Gastrocnemius medialis (tissue), 4 donors: ENCODE measurements at regions not wholly inside any gene's neighbourhood (a gene's known extent, or its start where the extent isn't known, plus 50 kb on each side); places are given as distances from the start of the nearest gene placed in this dataset.

Experiments
- ATAC-seq, 2 donors: fragments of 150-250 bp; one replicate each; pipeline ENCODE4 v1.9.1; 2016
- DNase-seq, 2 donors: peaks; one replicate each; pipeline ENCODE4 v3.0.0-alpha.2; 2019
- H3K27ac ChIP-seq, 4 donors: fragments of 200-600 bp; sonication (generic); 1 replicate in 1 of 4; 2 replicates in 3 of 4; pipeline ENCODE4 v1.5.1; 2016 to 2018; ENCODE audit warnings: mild to moderate bottlenecking in 2 of 4, moderate library complexity in 1 of 4
- H3K27me3 ChIP-seq, 3 donors: fragments of 200-600 bp; sonication (generic) in 2 of 3; 1 replicate in 1 of 3; 2 replicates in 2 of 3; pipeline versions ENCODE4 v1.5.1 to v1.6.0; 2016 to 2019; ENCODE audit warnings: mild to moderate bottlenecking in 1 of 3, moderate library complexity in 1 of 3
- H3K36me3 ChIP-seq, 2 donors: fragments of 200-600 bp; sonication (generic) in 1 of 2; one replicate each; pipeline ENCODE4 v1.5.1; 2017 to 2018
- H3K4me1 ChIP-seq, 2 donors: fragments of 200-600 bp; sonication (generic) in 1 of 2; one replicate each; pipeline ENCODE4 v1.5.1; 2016 to 2017; ENCODE audit warnings: mild to moderate bottlenecking in 2 of 2
- H3K4me3 ChIP-seq, 4 donors: fragments of 200-600 bp; sonication (generic) in 3 of 4; 1 replicate in 1 of 4; 2 replicates in 3 of 4; pipeline ENCODE4 v1.5.1; 2016 to 2019; ENCODE audit warnings: mild to moderate bottlenecking in 2 of 4
- H3K9me3 ChIP-seq, 3 donors: fragments of 200-600 bp; sonication (generic) in 2 of 3; 1 replicate in 1 of 3; 2 replicates in 2 of 3; pipeline ENCODE4 v1.5.1; 2016 to 2019
- CTCF ChIP-seq, 5 experiments: fragments of 450-650 bp in 3 of 5; fragments of 200-600 bp in 2 of 5; sonication (generic) in 2 of 5; IDR thresholded peaks in 4 of 5; conservative IDR thresholded peaks in 1 of 5; 1 replicate in 4 of 5; 2 replicates in 1 of 5; pipeline ENCODE4 v1.5.1; 2016 to 2019; ENCODE audit warnings: antibody characterized with exemption in 5 of 5, mild to moderate bottlenecking in 3 of 5, moderate library complexity in 3 of 5
- POLR2A ChIP-seq, 2 donors: fragments of 450-650 bp; IDR thresholded peaks; one replicate each; pipeline ENCODE4 v1.6.1; 2017; ENCODE audit warnings: antibody characterized with exemption in 2 of 2, mild to moderate bottlenecking in 2 of 2, moderate library complexity in 2 of 2
- in situ Hi-C, 4 donors: fragments of 200-750 bp; cut with MboI; loops; one replicate each; pipeline versions ENCODE4 v1.15.0 to v1.8.0; 2017; ENCODE audit warnings: low sequenced_read_pairs in 4 of 4
- intact Hi-C: fragments of 100-400 bp; cut with DNase I; formaldehyde crosslinking; loops from one replicate; pipeline ENCODE4 v1.15.1; 2023; ENCODE audit warnings: low total_unique reads

- Histone ChIP-seq H3K27me3 (peaks cover 0 to 6% (median 5%) of the 10 kb centered on the region in 3 donors), H3K9me3 (no peaks in the 10 kb centered on the region), H3K27ac (no peak overlapping the region), H3K4me3 (no peak overlapping the region), H3K4me1 (no peaks in the 10 kb centered on the region), H3K36me3 (no peaks in the 10 kb centered on the region)
- TF ChIP-seq POLR2A (IDR thresholded peaks at IDR 0.05), result no peak
- TF ChIP-seq CTCF (IDR thresholded peaks at IDR 0.05 in 4 of 5, conservative IDR thresholded peaks at IDR 0.05 in 1 of 5), result no peak
- DNase-seq (no peak), ATAC-seq (no peak)
- intact Hi-C loops (no loop called here), in situ Hi-C loops (no loop called here)
Measured at GRCh38 chr7:148481147-148481526, 109.4 kb upstream of the C7orf33 start.

GRCh38 chr7:148481971-148482626, 108.5 kb upstream of the C7orf33 start:
- in situ Hi-C loops, result no loop called here
- Histone ChIP-seq H3K9me3 (no peaks in the 10 kb centered on the region), H3K4me3 (no peak overlapping the region), H3K27me3 (peaks cover 0 to 6% (median 5%) of the 10 kb centered on the region in 3 donors), H3K36me3 (no peaks in the 10 kb centered on the region), H3K4me1 (no peaks in the 10 kb centered on the region), H3K27ac (no peak overlapping the region)
- TF ChIP-seq POLR2A (IDR thresholded peaks at IDR 0.05) (no peak), CTCF (IDR thresholded peaks at IDR 0.05 in 4 of 5, conservative IDR thresholded peaks at IDR 0.05 in 1 of 5) (no peak)
- ATAC-seq, result no peak
- intact Hi-C loops, result no loop called here
- DNase-seq, result no peak

- H3K4me3 ChIP-seq, result no peak overlapping the region
- DNase-seq (no peak), ATAC-seq (no peak)
- intact Hi-C loops, result no loop called here
- H3K9me3 ChIP-seq, result no peaks in the 10 kb centered on the region
- TF ChIP-seq CTCF (IDR thresholded peaks at IDR 0.05 in 4 of 5, conservative IDR thresholded peaks at IDR 0.05 in 1 of 5), result no peak
- H3K36me3 ChIP-seq, result no peaks in the 10 kb centered on the region
- in situ Hi-C loops, result no loop called here
- H3K27ac ChIP-seq, result no peak overlapping the region
- H3K4me1 ChIP-seq, result no peaks in the 10 kb centered on the region
- H3K27me3 ChIP-seq, result peaks cover 0 to 6% (median 5%) of the 10 kb centered on the region in 3 donors
Measured at GRCh38 chr7:148483515-148484308, 106.9 kb upstream of the C7orf33 start.

- DNase-seq (no peak), ATAC-seq (no peak)
- no peak overlapping the region for H3K4me3 ChIP-seq
- no peaks in the 10 kb centered on the region for H3K36me3 ChIP-seq
- H3K4me1 ChIP-seq, result no peaks in the 10 kb centered on the region
- H3K27ac ChIP-seq, result no peak overlapping the region
- H3K27me3 ChIP-seq, result peaks cover 0 to 6% (median 3%) of the 10 kb centered on the region in 3 donors
- H3K9me3 ChIP-seq, result no peaks in the 10 kb centered on the region
- intact Hi-C loops (no loop called here), in situ Hi-C loops (no loop called here)
- no peak for TF ChIP-seq CTCF (IDR thresholded peaks at IDR 0.05 in 4 of 5, conservative IDR thresholded peaks at IDR 0.05 in 1 of 5)
- no peak for TF ChIP-seq POLR2A (IDR thresholded peaks at IDR 0.05)
Measured at GRCh38 chr7:148484486-148484885, 106.1 kb upstream of the C7orf33 start.
